ENCODE measurements at regions not wholly inside any gene's neighbourhood (a gene's known extent, or its start where the extent isn't known, plus 50 kb on each side); places are given as distances from the start of the nearest gene placed in this dataset.

- Histone ChIP-seq H3K9me3 (replicated peaks in 1 of 2; ENCODE audit: control insufficient read depth in 1 of 2, insufficient read depth in 1 of 2, low read length in 2 of 2) (peaks cover 0 to 10% of the 10 kb centered on the region in 2 donors), H3K4me1 (ENCODE audit: control insufficient read depth in 1 of 2, insufficient read depth in 2 of 2, low read length in 2 of 2) (no peaks in the 10 kb centered on the region), H3K36me3 (replicated peaks in 1 of 2; ENCODE audit: control insufficient read depth in 1 of 2, insufficient read depth in 2 of 2, low read length in 2 of 2) (no peaks in the 10 kb centered on the region), H3K27me3 (ENCODE audit: control insufficient read depth in 2 of 2, insufficient read depth in 2 of 2, low read length in 2 of 2) (no peaks in the 10 kb centered on the region), H3K4me2 (replicated peaks; ENCODE audit: extremely low read depth, low read length, poor library complexity, severe bottlenecking) (no peak overlapping the region), H4K20me1 (ENCODE audit: insufficient read depth, low read length) (no peaks in the 10 kb centered on the region), H3K9ac (ENCODE audit: insufficient read depth, low read length, poor library complexity, severe bottlenecking) (no peak overlapping the region), H3K27ac (ENCODE audit: low read depth in 1 of 2, low read length in 2 of 2) (no peak overlapping the region), H2AFZ (ENCODE audit: insufficient read depth, low read depth, low read length, poor library complexity, severe bottlenecking) (no peak overlapping the region), H3K4me3 (replicated peaks in 1 of 3; ENCODE audit: low read depth in 2 of 3, low read length in 3 of 3) (no peak overlapping the region), H3K79me2 (ENCODE audit: insufficient read depth, low read length) (no peaks in the 10 kb centered on the region)
- Mint-ChIP-seq H3K36me3 (no peaks in the 10 kb centered on the region), H3K4me1 (no peaks in the 10 kb centered on the region), H3K4me3 (no peak overlapping the region), H3K27ac (no peak overlapping the region), H3K27me3 (ENCODE audit: low read depth in 3 of 3) (no peaks in the 10 kb centered on the region), H3K9me3 (peaks cover 0 to 19% (median 2%) of the 10 kb centered on the region in 7 donors)
- intact Hi-C loops (cut with micrococcal nuclease) = no loop called here
- no peak for DNase-seq
- no peak for TF ChIP-seq CTCF (IDR thresholded peaks at IDR 0.05)
Observed at GRCh38 chr4:72770708-72771107, 201.7 kb upstream of the ADAMTS3 start.

GRCh38 chr4:72768364-72768763 is 199.3 kb upstream of the ADAMTS3 start:
- H3K4me1 Mint-ChIP-seq = no peaks in the 10 kb centered on the region
- no peak overlapping the region for H3K4me2 ChIP-seq (replicated peaks; ENCODE audit: extremely low read depth, low read length, poor library complexity, severe bottlenecking)

More at GRCh38 chr4:72768364-72768763, 199.3 kb upstream of the ADAMTS3 start:
- H3K9me3 ChIP-seq (replicated peaks in 1 of 2; ENCODE audit: control insufficient read depth in 1 of 2, insufficient read depth in 1 of 2, low read length in 2 of 2) = no peaks in the 10 kb centered on the region
- Mint-ChIP-seq H3K27ac (no peak overlapping the region), H3K36me3 (no peaks in the 10 kb centered on the region), H3K27me3 (ENCODE audit: low read depth in 3 of 3) (no peaks in the 10 kb centered on the region), H3K4me3 (no peak overlapping the region), H3K9me3 (peaks cover 0 to 9% (median 2%) of the 10 kb centered on the region in 7 donors)
- no peaks in the 10 kb centered on the region for H3K27me3 ChIP-seq (ENCODE audit: control insufficient read depth in 2 of 2, insufficient read depth in 2 of 2, low read length in 2 of 2)
- H3K36me3 ChIP-seq (replicated peaks in 1 of 2; ENCODE audit: control insufficient read depth in 1 of 2, insufficient read depth in 2 of 2, low read length in 2 of 2) = no peaks in the 10 kb centered on the region
- 67% methylated on average over 1 of the region's 2 CpGs for WGBS (ENCODE audit: insufficient coverage)
- H4K20me1 ChIP-seq (ENCODE audit: insufficient read depth, low read length) = no peaks in the 10 kb centered on the region
- no peak for TF ChIP-seq CTCF (IDR thresholded peaks at IDR 0.05)
- DNase-seq = no peak
- no peaks in the 10 kb centered on the region for H3K79me2 ChIP-seq (ENCODE audit: insufficient read depth, low read length)
- no peaks in the 10 kb centered on the region for H3K4me1 ChIP-seq (ENCODE audit: control insufficient read depth in 1 of 2, insufficient read depth in 2 of 2, low read length in 2 of 2)
- intact Hi-C loops (cut with micrococcal nuclease) = no loop called here
- H3K27ac ChIP-seq (ENCODE audit: low read depth in 1 of 2, low read length in 2 of 2) = no peak overlapping the region
- no peak overlapping the region for H2AFZ ChIP-seq (ENCODE audit: insufficient read depth, low read depth, low read length, poor library complexity, severe bottlenecking)
- H3K9ac ChIP-seq (ENCODE audit: insufficient read depth, low read length, poor library complexity, severe bottlenecking) = no peak overlapping the region
- no peak overlapping the region for H3K4me3 ChIP-seq (replicated peaks in 1 of 3; ENCODE audit: low read depth in 2 of 3, low read length in 3 of 3)
